ENCODE measurements at regions not wholly inside any gene's neighbourhood (a gene's known extent, or its start where the extent isn't known, plus 50 kb on each side); places are given as distances from the start of the nearest gene placed in this dataset.

GRCh38 chr3:193971261-193971751, 164.6 kb upstream of the HES1 start:
- TF ChIP-seq, protein P1, sequence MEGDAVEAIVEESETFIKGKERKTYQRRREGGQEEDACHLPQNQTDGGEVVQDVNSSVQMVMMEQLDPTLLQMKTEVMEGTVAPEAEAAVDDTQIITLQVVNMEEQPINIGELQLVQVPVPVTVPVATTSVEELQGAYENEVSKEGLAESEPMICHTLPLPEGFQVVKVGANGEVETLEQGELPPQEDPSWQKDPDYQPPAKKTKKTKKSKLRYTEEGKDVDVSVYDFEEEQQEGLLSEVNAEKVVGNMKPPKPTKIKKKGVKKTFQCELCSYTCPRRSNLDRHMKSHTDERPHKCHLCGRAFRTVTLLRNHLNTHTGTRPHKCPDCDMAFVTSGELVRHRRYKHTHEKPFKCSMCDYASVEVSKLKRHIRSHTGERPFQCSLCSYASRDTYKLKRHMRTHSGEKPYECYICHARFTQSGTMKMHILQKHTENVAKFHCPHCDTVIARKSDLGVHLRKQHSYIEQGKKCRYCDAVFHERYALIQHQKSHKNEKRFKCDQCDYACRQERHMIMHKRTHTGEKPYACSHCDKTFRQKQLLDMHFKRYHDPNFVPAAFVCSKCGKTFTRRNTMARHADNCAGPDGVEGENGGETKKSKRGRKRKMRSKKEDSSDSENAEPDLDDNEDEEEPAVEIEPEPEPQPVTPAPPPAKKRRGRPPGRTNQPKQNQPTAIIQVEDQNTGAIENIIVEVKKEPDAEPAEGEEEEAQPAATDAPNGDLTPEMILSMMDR (conservative IDR thresholded peaks at IDR 0.05; ENCODE audit: low read length): no peak
- no peak for TF ChIP-seq EZH2phosphoT487 (IDR thresholded peaks at IDR 0.05; ENCODE audit: borderline replicate concordance)
